Fibroblast of lung (primary cell): ENCODE measurements at regions not wholly inside any gene's neighbourhood (a gene's known extent, or its start where the extent isn't known, plus 50 kb on each side); places are given as distances from the start of the nearest gene placed in this dataset.

Experiments
- DNase-seq, 2 donors: peaks; one replicate each; pipeline versions ENCODE4 v3.0.0 to v3.0.0-alpha.2; 2010; ENCODE audit warnings: low read depth in 2 of 2
- H2AFZ ChIP-seq: 2 replicates; pipeline ENCODE4 v1.5.1; 2012; ENCODE audit warnings: low read length, control low read depth, inconsistent platforms
- H3K27ac ChIP-seq: 2 replicates; pipeline ENCODE4 v1.5.1; 2011; ENCODE audit warnings: low read length, control low read depth; ENCODE audit not compliant: insufficient read depth
- H3K27me3 ChIP-seq: 2 replicates; pipeline ENCODE4 v1.5.1; 2011; ENCODE audit warnings: mild to moderate bottlenecking, low read length; ENCODE audit not compliant: control insufficient read depth, insufficient read depth
- H3K36me3 ChIP-seq: 2 replicates; pipeline ENCODE4 v1.5.1; 2011; ENCODE audit warnings: low read length; ENCODE audit not compliant: control insufficient read depth, insufficient read depth
- H3K4me1 ChIP-seq: 2 replicates; pipeline ENCODE4 v1.5.1; 2011; ENCODE audit warnings: low read length; ENCODE audit not compliant: control insufficient read depth, insufficient read depth; ENCODE audit errors: extremely low read depth
- H3K4me2 ChIP-seq: 2 replicates; pipeline ENCODE4 v1.5.1; 2011; ENCODE audit warnings: low read length, control low read depth; ENCODE audit not compliant: insufficient read depth; ENCODE audit errors: extremely low read depth
- H3K4me3 ChIP-seq, 4 experiments: fragments of 200-600 bp in 1 of 4; sonication (generic) in 1 of 4; replicated peaks in 1 of 4; 2 replicates each; pipeline ENCODE4 v1.5.1; 2011 to 2016; ENCODE audit warnings: low read length in 4 of 4, low read depth in 3 of 4, mild to moderate bottlenecking in 3 of 4, control low read depth in 2 of 4, inconsistent platforms in 1 of 4, mixed read lengths in 1 of 4; ENCODE audit not compliant: insufficient read depth in 1 of 4; ENCODE audit errors: control extremely low read depth in 1 of 4
- H3K79me2 ChIP-seq: 2 replicates; pipeline ENCODE4 v1.5.1; 2012; ENCODE audit warnings: mild to moderate bottlenecking, low read length, inconsistent platforms; ENCODE audit not compliant: control insufficient read depth, insufficient read depth
- H3K9ac ChIP-seq: 2 replicates; pipeline ENCODE4 v1.5.1; 2011; ENCODE audit warnings: mild to moderate bottlenecking, low read length, control low read depth; ENCODE audit not compliant: insufficient read depth
- H3K9me3 ChIP-seq: 2 replicates; pipeline ENCODE4 v1.5.1; 2012; ENCODE audit warnings: low read depth, low read length; ENCODE audit not compliant: control insufficient read depth, insufficient read depth
- H4K20me1 ChIP-seq: 2 replicates; pipeline ENCODE4 v1.5.1; 2011; ENCODE audit warnings: low read length; ENCODE audit not compliant: control insufficient read depth, insufficient read depth; ENCODE audit errors: extremely low read depth
- EZH2 ChIP-seq: IDR thresholded peaks from 2 replicates; pipeline ENCODE4 v1.5.1; 2012; ENCODE audit warnings: low read length, control low read depth, mild to moderate bottlenecking; ENCODE audit errors: missing control alignments
- TF ChIP-seq, protein P1 (sequence below), 2 donors: IDR thresholded peaks in 1 of 2; conservative IDR thresholded peaks in 1 of 2; 1 replicate in 1 of 2; 2 replicates in 1 of 2; pipeline ENCODE4 v1.5.1; 2011 to 2012; ENCODE audit warnings: low read length in 2 of 2, control low read depth in 1 of 2, inconsistent platforms in 1 of 2, low read depth in 1 of 2, mild to moderate bottlenecking in 1 of 2

- no peak overlapping the region for H3K4me3 ChIP-seq
- no peaks in the 10 kb centered on the region for H3K9me3 ChIP-seq
- TF ChIP-seq, protein P1, sequence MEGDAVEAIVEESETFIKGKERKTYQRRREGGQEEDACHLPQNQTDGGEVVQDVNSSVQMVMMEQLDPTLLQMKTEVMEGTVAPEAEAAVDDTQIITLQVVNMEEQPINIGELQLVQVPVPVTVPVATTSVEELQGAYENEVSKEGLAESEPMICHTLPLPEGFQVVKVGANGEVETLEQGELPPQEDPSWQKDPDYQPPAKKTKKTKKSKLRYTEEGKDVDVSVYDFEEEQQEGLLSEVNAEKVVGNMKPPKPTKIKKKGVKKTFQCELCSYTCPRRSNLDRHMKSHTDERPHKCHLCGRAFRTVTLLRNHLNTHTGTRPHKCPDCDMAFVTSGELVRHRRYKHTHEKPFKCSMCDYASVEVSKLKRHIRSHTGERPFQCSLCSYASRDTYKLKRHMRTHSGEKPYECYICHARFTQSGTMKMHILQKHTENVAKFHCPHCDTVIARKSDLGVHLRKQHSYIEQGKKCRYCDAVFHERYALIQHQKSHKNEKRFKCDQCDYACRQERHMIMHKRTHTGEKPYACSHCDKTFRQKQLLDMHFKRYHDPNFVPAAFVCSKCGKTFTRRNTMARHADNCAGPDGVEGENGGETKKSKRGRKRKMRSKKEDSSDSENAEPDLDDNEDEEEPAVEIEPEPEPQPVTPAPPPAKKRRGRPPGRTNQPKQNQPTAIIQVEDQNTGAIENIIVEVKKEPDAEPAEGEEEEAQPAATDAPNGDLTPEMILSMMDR (conservative IDR thresholded peaks at IDR 0.05 in 1 of 2, IDR thresholded peaks at IDR 0.05 in 1 of 2; ENCODE audit: low read depth in 1 of 2, low read length in 2 of 2): no peak
- no peak for TF ChIP-seq EZH2
- H3K4me2 ChIP-seq: no peak overlapping the region
- no peak overlapping the region for H2AFZ ChIP-seq
- H3K36me3 ChIP-seq: no peaks in the 10 kb centered on the region
- no peaks in the 10 kb centered on the region for H3K79me2 ChIP-seq
- no peaks in the 10 kb centered on the region for H3K27me3 ChIP-seq
- no peaks in the 10 kb centered on the region for H4K20me1 ChIP-seq
- H3K27ac ChIP-seq: no peak overlapping the region
- H3K4me1 ChIP-seq: no peaks in the 10 kb centered on the region
- DNase-seq: no peak
- H3K9ac ChIP-seq: no peak overlapping the region
Measured at GRCh38 chrX:23079347-23079746, 79.6 kb downstream of the DDX53 start.

- TF ChIP-seq EZH2: no peak
- TF ChIP-seq, protein P1 (conservative IDR thresholded peaks at IDR 0.05 in 1 of 2, IDR thresholded peaks at IDR 0.05 in 1 of 2; ENCODE audit: low read depth in 1 of 2, low read length in 2 of 2): no peak
- no peaks in the 10 kb centered on the region for H3K27me3 ChIP-seq
Measured at GRCh38 chrX:23100826-23101225, 101.1 kb downstream of the DDX53 start.

GRCh38 chrX:23103546-23103945, 103.8 kb downstream of the DDX53 start:
- H3K9ac ChIP-seq: no peak overlapping the region
- H3K9me3 ChIP-seq: no peaks in the 10 kb centered on the region
- H3K27me3 ChIP-seq: no peaks in the 10 kb centered on the region
- no peaks in the 10 kb centered on the region for H3K4me1 ChIP-seq
- no peak overlapping the region for H3K27ac ChIP-seq
- no peaks in the 10 kb centered on the region for H3K79me2 ChIP-seq
- no peak overlapping the region for H3K4me3 ChIP-seq
- no peaks in the 10 kb centered on the region for H4K20me1 ChIP-seq
- no peak overlapping the region for H3K4me2 ChIP-seq
- no peak for DNase-seq
- TF ChIP-seq, protein P1 (conservative IDR thresholded peaks at IDR 0.05 in 1 of 2, IDR thresholded peaks at IDR 0.05 in 1 of 2; ENCODE audit: low read depth in 1 of 2, low read length in 2 of 2): no peak
- no peak for TF ChIP-seq EZH2
- no peak overlapping the region for H2AFZ ChIP-seq
- no peaks in the 10 kb centered on the region for H3K36me3 ChIP-seq

More at GRCh38 chrX:23100826-23101225, 101.1 kb downstream of the DDX53 start:
- no peak overlapping the region for H3K4me3 ChIP-seq
- H2AFZ ChIP-seq: no peak overlapping the region
- no peaks in the 10 kb centered on the region for H3K79me2 ChIP-seq
- no peaks in the 10 kb centered on the region for H3K9me3 ChIP-seq
- no peaks in the 10 kb centered on the region for H3K4me1 ChIP-seq
- H3K4me2 ChIP-seq: no peak overlapping the region
- no peak for DNase-seq
- no peak overlapping the region for H3K27ac ChIP-seq
- no peaks in the 10 kb centered on the region for H4K20me1 ChIP-seq
- no peaks in the 10 kb centered on the region for H3K36me3 ChIP-seq
- no peak overlapping the region for H3K9ac ChIP-seq
